ENCODE measurements at regions not wholly inside any gene's neighbourhood (a gene's known extent, or its start where the extent isn't known, plus 50 kb on each side); places are given as distances from the start of the nearest gene placed in this dataset.

- no peak for DNase-seq (ENCODE audit: low read depth in 4 of 4, low spot score in 2 of 4)
Measured at GRCh38 chr14:44788612-44789011, 173.1 kb downstream of the KLHL28 start.

- DNase-seq (ENCODE audit: low read depth in 4 of 4, low spot score in 2 of 4) = no peak
Measured at GRCh38 chr14:44785096-44785495, 176.7 kb downstream of the KLHL28 start.

DNA sequence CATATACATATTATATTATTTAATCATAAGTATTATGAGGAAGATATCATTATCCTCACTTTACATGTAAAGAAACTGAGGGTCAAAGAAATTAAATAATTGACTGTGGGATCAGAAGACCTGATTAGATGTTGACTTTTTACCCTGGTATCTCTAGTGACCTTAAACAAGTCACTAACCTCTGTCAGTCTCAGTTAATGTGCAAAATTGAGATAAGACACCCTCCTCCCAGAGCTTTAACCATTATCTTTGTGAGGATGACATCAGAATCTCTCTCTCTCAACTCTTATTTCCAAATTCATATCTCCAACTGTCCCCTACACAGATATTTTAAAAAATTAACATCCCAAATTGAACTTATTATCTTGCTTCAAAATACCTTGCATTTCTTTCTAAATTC lies 177.8 kb downstream of the KLHL28 start:
- DNase-seq (ENCODE audit: low read depth in 4 of 4, low spot score in 2 of 4) = no peak

GRCh38 chr14:44782775-44783238 lies 178.9 kb downstream of the KLHL28 start:
- no peak for DNase-seq (ENCODE audit: low read depth in 4 of 4, low spot score in 2 of 4)

DNA sequence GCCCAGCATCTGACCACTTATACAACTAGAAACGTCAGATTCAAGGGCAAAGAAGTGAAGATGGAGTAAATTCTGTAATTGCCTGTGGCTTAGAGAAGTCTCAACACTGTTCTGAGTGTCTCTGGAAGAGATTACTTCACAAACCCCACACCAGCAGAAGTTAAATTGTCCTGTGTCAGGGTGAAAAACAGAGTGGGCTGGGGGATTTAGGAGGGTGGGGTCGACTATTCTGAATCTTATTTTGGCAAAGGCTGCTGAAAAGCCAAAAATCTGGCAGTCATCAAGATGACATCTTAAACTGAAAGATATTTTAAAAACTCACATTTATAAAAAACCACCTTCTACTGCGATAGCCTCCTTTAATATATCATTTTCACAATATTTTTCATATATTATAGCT lies 180.8 kb downstream of the KLHL28 start:
- no peak for DNase-seq (ENCODE audit: low read depth in 4 of 4, low spot score in 2 of 4)

DNA sequence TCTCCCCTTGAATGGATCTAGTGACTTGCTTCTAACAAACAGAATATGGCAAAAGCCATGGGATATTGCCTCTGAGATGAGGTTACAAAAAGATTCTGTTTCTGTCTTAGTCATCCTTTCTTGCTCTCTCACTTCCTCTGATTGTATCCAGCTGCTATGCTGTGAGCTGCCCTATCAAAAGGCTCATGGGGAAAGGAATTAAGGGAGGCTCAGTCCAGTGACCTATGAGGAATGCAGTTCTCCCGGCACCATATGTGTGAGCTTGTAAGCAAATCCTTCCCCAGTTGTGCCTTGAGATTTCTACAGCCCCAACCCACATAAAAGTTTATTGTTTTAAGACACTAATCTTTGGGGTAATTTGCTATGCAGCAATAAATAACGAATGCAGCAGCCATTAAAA lies 183.1 kb downstream of the KLHL28 start:
- DNase-seq (ENCODE audit: low read depth in 4 of 4, low spot score in 2 of 4) = peak; percentile 41 to 72 (median 64)

GRCh38 chr14:44777584-44777983 lies 184.2 kb downstream of the KLHL28 start:
- DNase-seq (ENCODE audit: low read depth in 4 of 4, low spot score in 2 of 4) = no peak

DNA sequence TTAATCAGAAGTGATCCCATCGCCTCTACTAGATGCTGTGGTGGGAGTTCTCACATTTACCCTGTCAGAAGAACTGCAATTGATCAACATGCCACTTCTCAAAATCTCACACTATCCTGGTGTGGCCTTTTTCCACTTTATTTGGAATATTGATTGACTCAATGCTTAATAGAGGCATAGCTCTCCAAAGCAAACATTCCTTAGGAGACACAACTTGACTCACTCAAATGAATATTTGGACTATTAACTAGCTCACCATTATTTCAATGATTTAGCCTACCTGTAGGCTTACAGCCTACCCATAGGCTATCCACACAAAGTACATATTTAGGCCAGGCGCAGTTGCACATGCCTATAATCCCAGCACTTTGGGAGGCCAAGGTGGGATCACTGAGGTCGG lies 186.5 kb downstream of the KLHL28 start:
- DNase-seq (ENCODE audit: low read depth in 4 of 4, low spot score in 2 of 4) = no peak

GRCh38 chr14:44774396-44774795 lies 187.4 kb downstream of the KLHL28 start:
- DNase-seq (ENCODE audit: low read depth in 4 of 4, low spot score in 2 of 4) = no peak

DNA sequence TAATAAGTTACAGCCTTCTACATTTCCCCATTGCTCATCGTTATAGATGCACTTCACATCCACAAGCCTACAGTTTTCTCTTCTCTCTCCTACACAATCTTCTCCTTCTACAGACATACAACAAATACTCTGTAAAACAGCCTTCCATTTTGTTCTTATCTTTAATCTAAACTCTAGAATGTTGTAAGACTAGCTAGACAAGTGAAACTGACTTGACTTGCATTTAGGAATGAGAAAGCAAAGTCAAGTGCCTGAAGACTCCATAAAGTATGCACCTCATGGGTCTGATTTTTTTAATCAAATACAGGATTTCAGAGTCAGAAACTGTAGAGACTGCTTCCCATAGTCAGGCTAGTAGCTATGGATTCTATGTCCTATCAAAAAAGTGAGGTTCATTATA lies 190.3 kb downstream of the KLHL28 start:
- no peak for DNase-seq (ENCODE audit: low read depth in 4 of 4, low spot score in 2 of 4)

DNA sequence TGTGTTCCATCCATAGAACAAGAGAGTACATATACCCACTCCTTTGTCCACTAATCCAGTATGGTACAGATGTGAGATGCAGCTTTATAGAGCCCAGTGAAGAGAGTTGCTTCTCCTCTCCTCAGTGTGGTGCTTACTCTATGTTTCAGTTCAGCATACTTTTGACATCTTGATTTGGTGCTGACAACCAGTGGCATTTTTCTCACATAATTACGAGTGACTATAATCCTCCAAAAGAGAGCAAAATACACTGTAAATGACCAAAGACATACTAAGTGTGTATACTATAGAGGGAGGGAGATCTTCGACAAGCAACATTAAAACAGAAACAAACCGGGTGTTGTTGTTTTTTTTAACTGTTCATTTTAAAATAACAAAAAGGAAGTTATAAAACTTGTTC lies 191.5 kb downstream of the KLHL28 start:
- no peak for DNase-seq (ENCODE audit: low read depth in 4 of 4, low spot score in 2 of 4)

DNA sequence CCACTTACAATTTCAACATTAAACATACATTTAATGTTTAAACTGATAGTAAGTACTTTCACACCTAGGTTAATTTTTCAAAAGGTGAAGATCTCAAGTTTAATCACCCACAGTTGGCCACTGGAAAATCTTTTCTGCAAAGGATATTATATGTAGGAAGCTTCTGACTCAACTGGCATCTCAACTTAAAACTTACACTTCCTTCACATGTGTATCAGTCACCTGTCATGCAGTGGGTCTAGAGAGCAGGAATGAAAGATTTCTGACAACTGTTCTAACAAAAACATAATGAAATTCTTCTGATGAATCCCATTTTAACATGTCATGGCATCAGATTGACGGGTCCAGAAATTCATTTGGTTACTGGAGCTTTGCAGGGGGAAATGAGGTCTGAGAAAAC lies 192.8 kb downstream of the KLHL28 start:
- no peak for DNase-seq (ENCODE audit: low read depth in 4 of 4, low spot score in 2 of 4)

GRCh38 chr14:44767646-44768173 lies 194.0 kb downstream of the KLHL28 start:
- no peak for DNase-seq (ENCODE audit: low read depth in 4 of 4, low spot score in 2 of 4)

- DNase-seq (ENCODE audit: low read depth in 4 of 4, low spot score in 2 of 4) = no peak
Measured at GRCh38 chr14:44766285-44766684, 195.5 kb downstream of the KLHL28 start.

GRCh38 chr14:44763356-44763755 lies 198.4 kb downstream of the KLHL28 start:
- no peak for DNase-seq (ENCODE audit: low read depth in 4 of 4, low spot score in 2 of 4)

GRCh38 chr14:44759277-44759676 lies 202.5 kb downstream of the KLHL28 start:
- DNase-seq (ENCODE audit: low read depth in 4 of 4, low spot score in 2 of 4) = no peak

DNA sequence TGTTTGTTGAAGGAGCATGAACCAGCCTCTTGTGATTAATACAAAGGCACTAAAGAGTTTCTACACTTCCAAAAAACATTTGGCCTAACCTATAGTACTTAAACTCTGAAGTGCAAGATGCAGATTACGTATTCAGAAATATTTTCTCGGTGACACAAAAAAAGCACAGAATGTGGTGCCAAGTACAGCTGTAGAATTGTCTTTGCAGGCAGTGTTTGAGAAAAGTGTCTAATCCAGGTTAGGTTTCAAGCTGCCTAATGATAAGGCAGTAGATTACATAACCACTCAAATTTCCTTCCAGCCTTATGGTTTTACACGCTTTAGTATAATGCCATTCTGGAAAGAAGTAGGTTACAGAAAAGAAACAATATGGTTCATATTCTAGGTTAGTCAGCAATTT lies 205.2 kb downstream of the KLHL28 start:
- no peak for DNase-seq (ENCODE audit: low read depth in 4 of 4, low spot score in 2 of 4)

GRCh38 chr14:44745371-44745770 lies 216.4 kb downstream of the KLHL28 start:
- no peak for DNase-seq (ENCODE audit: low read depth in 4 of 4, low spot score in 2 of 4)

DNA sequence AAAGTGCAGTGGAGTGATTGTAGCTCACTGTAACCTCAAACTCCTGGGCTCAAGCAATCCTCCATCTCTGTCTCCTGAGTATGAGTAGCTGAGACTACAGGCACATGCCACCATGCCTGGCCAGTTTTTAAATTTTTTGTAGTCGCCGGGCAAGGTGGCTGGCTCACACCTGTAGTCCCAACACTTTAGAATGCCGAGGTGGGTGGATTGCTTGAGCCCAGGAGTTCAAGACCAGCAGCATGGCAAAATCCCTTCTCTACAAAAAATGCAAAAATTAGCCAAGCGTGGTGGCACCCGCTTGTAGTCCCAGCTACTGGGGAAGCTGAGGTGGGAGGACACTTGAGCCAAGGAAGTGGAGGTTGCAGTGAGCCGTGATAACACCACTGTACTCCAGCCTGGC lies 219.5 kb downstream of the KLHL28 start:
- DNase-seq (ENCODE audit: low read depth in 4 of 4, low spot score in 2 of 4) = no peak

GRCh38 chr14:44741431-44741830 lies 220.3 kb downstream of the KLHL28 start:
- no peak for DNase-seq (ENCODE audit: low read depth in 4 of 4, low spot score in 2 of 4)

DNA sequence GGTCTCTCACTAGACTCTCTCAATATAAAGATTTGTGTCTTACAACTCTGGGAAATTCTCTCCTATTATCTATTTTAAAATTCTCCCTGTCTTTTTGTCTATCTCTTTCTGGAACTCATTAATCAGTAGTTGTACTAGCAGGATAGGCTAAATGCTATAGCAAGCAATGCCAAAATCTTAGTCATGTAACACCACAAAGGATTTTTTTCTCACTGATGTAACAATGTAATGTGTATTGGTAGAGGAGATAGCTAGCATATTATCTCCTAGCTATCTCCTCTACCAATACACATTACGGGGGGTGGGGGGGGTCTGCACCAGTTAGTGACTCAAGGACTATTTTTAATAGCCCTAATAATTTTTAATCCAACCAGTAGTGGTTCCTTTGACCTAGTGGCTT lies 225.4 kb downstream of the KLHL28 start:
- DNase-seq (ENCODE audit: low read depth in 4 of 4, low spot score in 2 of 4) = no peak

GRCh38 chr14:44732144-44732543 lies 225.1 kb upstream of the FSCB start:
- DNase-seq (ENCODE audit: low read depth in 4 of 4, low spot score in 2 of 4) = no peak

DNA sequence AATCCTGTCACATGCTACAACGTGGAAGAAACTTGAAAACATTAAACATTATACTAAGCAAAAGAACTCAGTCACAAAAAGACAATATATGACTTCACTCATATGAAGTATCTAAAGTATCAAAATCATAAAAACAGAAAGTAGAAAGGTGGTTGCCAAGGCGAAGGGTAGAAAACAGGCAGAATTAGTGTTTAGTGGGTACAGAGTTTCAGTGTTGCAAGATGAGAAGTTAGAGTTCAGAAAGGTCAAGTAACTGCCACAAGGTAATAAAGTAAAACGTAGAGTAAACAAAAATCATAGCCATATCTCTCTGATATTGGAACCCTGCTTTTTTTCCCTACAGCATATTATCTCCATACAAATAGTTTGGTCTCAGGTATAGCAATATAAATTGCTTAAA lies 223.8 kb upstream of the FSCB start:
- no peak for DNase-seq (ENCODE audit: low read depth in 4 of 4, low spot score in 2 of 4)
